ENCODE measurements at regions not wholly inside any gene's neighbourhood (a gene's known extent, or its start where the extent isn't known, plus 50 kb on each side); places are given as distances from the start of the nearest gene placed in this dataset.
"Not testable (repeated sequence)": the region's sequence is repeated elsewhere in the genome, so short reads cannot be mapped to it uniquely, and the experiment has no call there.

DNA sequence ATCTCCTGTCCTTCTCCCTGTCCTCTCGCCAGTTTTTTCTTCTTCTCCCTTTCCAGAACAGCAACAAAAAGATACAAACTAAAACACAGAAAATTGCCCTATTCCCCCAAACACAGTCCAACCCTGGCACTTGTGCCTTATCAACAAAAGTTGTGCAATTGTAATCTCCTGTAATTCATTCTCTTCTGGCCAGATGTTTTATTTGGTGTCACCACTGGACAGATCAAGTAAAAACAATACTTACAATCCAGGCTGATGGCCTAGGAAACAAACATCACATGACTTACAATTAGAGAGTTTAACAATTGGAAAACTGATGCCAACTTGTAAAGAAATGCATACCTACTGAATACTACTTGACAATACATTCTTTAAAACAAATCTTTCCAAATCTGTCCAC lies 231.6 kb downstream of the ETV1 start:
- DNase-seq (ENCODE audit: low spot score in 2 of 2): no peak
- WGBS: 93% methylated on average over 1 of the region's 1 CpG
- H3K36me3 ChIP-seq: no peaks in the 10 kb centered on the region
- H3K9me3 ChIP-seq: no peaks in the 10 kb centered on the region
- TF ChIP-seq POLR2A (IDR thresholded peaks at IDR 0.05) (no peak), CTCF (IDR thresholded peaks at IDR 0.05) (no peak), EP300 (IDR thresholded peaks at IDR 0.05) (no peak), POLR2AphosphoS5 (IDR thresholded peaks at IDR 0.05) (no peak)
- no peaks in the 10 kb centered on the region for H3K4me1 ChIP-seq
- no peak overlapping the region for H3K27ac ChIP-seq
- H3K4me3 ChIP-seq: no peak overlapping the region
- H3K27me3 ChIP-seq: no peaks in the 10 kb centered on the region

DNA sequence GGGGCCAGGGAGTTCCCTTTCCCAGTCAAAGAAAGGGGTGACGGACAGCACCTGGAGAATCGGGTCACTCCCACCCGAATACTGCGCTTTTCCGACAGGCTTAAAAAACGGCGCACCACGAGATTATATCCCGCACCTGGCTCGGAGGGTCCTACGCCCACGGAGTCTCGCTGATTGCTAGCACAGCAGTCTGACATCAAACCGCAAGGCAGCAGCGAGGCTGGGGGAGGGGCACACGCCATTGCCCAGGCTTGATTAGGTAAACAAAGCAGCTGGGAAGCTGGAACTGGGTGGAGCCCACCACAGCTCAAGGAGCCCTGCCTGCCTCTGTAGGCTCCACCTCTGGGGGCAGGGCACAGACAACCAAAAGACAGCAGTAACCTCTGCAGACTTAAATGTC lies 223.6 kb downstream of the ETV1 start:
- DNase-seq (ENCODE audit: low spot score in 2 of 2): not testable (repeated sequence)
- 100% methylated on average over 1 of the region's 16 CpGs for WGBS

GRCh38 chr7:13770305-13770704 lies 219.2 kb downstream of the ETV1 start:
- Histone ChIP-seq H3K36me3 (no peaks in the 10 kb centered on the region), H3K27me3 (no peaks in the 10 kb centered on the region), H3K4me3 (no peak overlapping the region), H3K4me1 (no peaks in the 10 kb centered on the region), H3K27ac (no peak overlapping the region), H3K9me3 (no peaks in the 10 kb centered on the region)
- no peak for TF ChIP-seq POLR2AphosphoS5 (IDR thresholded peaks at IDR 0.05)
- no peak for TF ChIP-seq EP300 (IDR thresholded peaks at IDR 0.05)
- TF ChIP-seq POLR2A (IDR thresholded peaks at IDR 0.05): no peak
- no peak for TF ChIP-seq CTCF (IDR thresholded peaks at IDR 0.05)
- no peak for DNase-seq (ENCODE audit: low spot score in 2 of 2)
- 21% methylated on average over 1 of the region's 1 CpG for WGBS

More for the DNA sequence above, 223.6 kb downstream of the ETV1 start:
- H3K4me1 ChIP-seq, H3K4me3 ChIP-seq, H3K9me3 ChIP-seq, H3K27ac ChIP-seq, H3K36me3 ChIP-seq, H3K27me3 ChIP-seq: not testable (repeated sequence)

DNA sequence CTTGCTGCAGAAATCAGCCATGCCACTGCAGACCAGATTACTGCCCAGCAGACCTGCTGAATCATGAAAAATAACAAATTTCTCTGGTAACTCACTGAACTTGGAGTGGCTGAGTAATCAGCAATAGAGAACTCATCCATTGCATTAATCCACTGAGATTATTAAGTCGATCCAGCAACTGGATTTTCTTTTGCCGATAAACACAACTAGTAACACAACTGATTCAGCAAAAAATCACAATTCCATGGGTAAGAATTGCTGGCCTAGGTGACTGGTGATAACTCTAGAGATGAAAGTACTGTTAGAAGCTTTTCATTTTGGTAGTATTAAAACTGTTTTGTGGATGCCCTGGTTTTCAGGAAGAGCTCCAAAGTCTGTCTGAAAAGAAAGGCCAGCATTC lies 214.5 kb downstream of the ETV1 start:
- Histone ChIP-seq H3K27ac (no peak overlapping the region), H3K4me3 (no peak overlapping the region), H3K36me3 (no peaks in the 10 kb centered on the region), H3K4me1 (no peaks in the 10 kb centered on the region), H3K9me3 (no peaks in the 10 kb centered on the region), H3K27me3 (no peaks in the 10 kb centered on the region)
- TF ChIP-seq CTCF (IDR thresholded peaks at IDR 0.05): no peak
- no peak for TF ChIP-seq POLR2AphosphoS5 (IDR thresholded peaks at IDR 0.05)
- TF ChIP-seq POLR2A (IDR thresholded peaks at IDR 0.05): no peak
- no peak for TF ChIP-seq EP300 (IDR thresholded peaks at IDR 0.05)
- no peak for DNase-seq (ENCODE audit: low spot score in 2 of 2)
- WGBS: 96% methylated on average over 2 of the region's 2 CpGs

- no peaks in the 10 kb centered on the region for H3K9me3 ChIP-seq
- 86% methylated on average over 3 of the region's 3 CpGs for WGBS
- no peak overlapping the region for H3K27ac ChIP-seq
- no peak for DNase-seq (ENCODE audit: low spot score in 2 of 2)
- TF ChIP-seq EP300 (IDR thresholded peaks at IDR 0.05): no peak
- no peak for TF ChIP-seq POLR2A (IDR thresholded peaks at IDR 0.05)
- H3K4me3 ChIP-seq: no peak overlapping the region
- no peaks in the 10 kb centered on the region for H3K27me3 ChIP-seq
- no peaks in the 10 kb centered on the region for H3K36me3 ChIP-seq
- no peaks in the 10 kb centered on the region for H3K4me1 ChIP-seq
These were observed 212.2 kb downstream of the ETV1 start for GRCh38 chr7:13777242-13777641.

DNA sequence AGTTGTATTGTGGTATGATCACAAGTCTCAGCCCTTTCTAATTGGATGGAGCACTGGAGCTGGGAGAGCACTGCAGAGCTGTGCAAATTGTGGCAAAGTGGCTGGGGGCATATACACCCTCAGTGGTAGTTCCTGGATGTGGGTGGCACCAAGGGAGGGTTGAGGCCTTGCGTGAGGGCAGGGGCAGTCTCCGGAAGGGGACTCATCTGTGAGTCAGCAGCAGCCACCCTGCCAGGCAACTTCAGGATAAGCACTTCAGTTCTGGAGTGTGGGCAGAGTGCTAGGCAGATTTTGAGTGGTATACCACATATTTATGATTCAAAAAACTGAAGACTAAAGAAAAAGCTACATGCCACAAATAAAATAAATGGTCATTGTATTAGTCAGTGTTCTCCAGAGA lies 210.5 kb downstream of the ETV1 start:
- 94% methylated on average over 2 of the region's 2 CpGs for WGBS
- Histone ChIP-seq H3K27ac (no peak overlapping the region), H3K36me3 (no peaks in the 10 kb centered on the region), H3K27me3 (no peaks in the 10 kb centered on the region), H3K9me3 (no peaks in the 10 kb centered on the region), H3K4me1 (no peaks in the 10 kb centered on the region), H3K4me3 (no peak overlapping the region)
- TF ChIP-seq CTCF (IDR thresholded peaks at IDR 0.05) (no peak), POLR2AphosphoS5 (IDR thresholded peaks at IDR 0.05) (no peak), EP300 (IDR thresholded peaks at IDR 0.05) (no peak), POLR2A (IDR thresholded peaks at IDR 0.05) (no peak)
- DNase-seq (ENCODE audit: low spot score in 2 of 2): no peak

All from suprapubic skin (tissue), 4 donors.